GM12878 (cell line): ENCODE measurements at regions not wholly inside any gene's neighbourhood (a gene's known extent, or its start where the extent isn't known, plus 50 kb on each side); places are given as distances from the start of the nearest gene placed in this dataset.
A peak's percentile ranks its signal among the peaks of the same experiment; 100 is the strongest.

Source experiments
- ASH2L ChIP-seq: fragments of 300-600, 200-600 bp; sonication (generic); IDR thresholded peaks from 2 replicates; pipeline ENCODE4 v1.6.1; 2017; ENCODE audit warnings: low read depth, mild to moderate bottlenecking, borderline replicate concordance
- BCL11A ChIP-seq: IDR thresholded peaks from 2 replicates; pipeline ENCODE4 v1.6.1; 2011; ENCODE audit warnings: low read depth, low read length
- BCL3 ChIP-seq: IDR thresholded peaks from 2 replicates; pipeline ENCODE4 v1.6.1; 2011; ENCODE audit warnings: borderline replicate concordance, low read depth, mild to moderate bottlenecking, moderate library complexity, low read length; ENCODE audit not compliant: insufficient read depth, poor library complexity, severe bottlenecking
- CHD1 ChIP-seq: IDR thresholded peaks from 2 replicates; pipeline ENCODE4 v1.6.1; 2012; ENCODE audit warnings: low read depth, low read length, improper control_type of control experiment
- CHD4 ChIP-seq: fragments of 200-600 bp; sonication (generic); IDR thresholded peaks from 2 replicates; pipeline ENCODE4 v1.6.1; 2016; ENCODE audit warnings: mild to moderate bottlenecking
- DPF2 ChIP-seq: fragments of 450-650 bp; IDR thresholded peaks from 2 replicates; pipeline ENCODE4 v1.6.1; 2017; ENCODE audit warnings: mild to moderate bottlenecking
- E2F4 ChIP-seq: IDR thresholded peaks from 2 replicates; pipeline ENCODE4 v1.6.1; 2012; ENCODE audit warnings: low read depth, low read length, improper control_type of control experiment
- E2F8 ChIP-seq: fragments of 450-650 bp; IDR thresholded peaks from 2 replicates; pipeline ENCODE4 v1.6.1; 2018; ENCODE audit warnings: mild to moderate bottlenecking, low read depth, moderate library complexity; ENCODE audit not compliant: partially characterized antibody
- ELK1 ChIP-seq: IDR thresholded peaks from 2 replicates; pipeline ENCODE4 v1.6.1; 2012; ENCODE audit warnings: low read depth, low read length, improper control_type of control experiment
- ESRRA ChIP-seq: IDR thresholded peaks from 2 replicates; pipeline ENCODE4 v1.6.1; 2012; ENCODE audit warnings: mild to moderate bottlenecking, low read length, improper control_type of control experiment
- GATAD2B ChIP-seq: fragments of 450-650 bp; conservative IDR thresholded peaks from 2 replicates; pipeline ENCODE4 v1.6.1; 2017; ENCODE audit warnings: low read depth, mild to moderate bottlenecking, moderate library complexity
- JUNB ChIP-seq: IDR thresholded peaks from 2 replicates; pipeline ENCODE4 v1.6.1; 2016; ENCODE audit warnings: antibody characterized with exemption, mild to moderate bottlenecking
- NFYA ChIP-seq: IDR thresholded peaks from 2 replicates; pipeline ENCODE4 v1.6.1; 2011; ENCODE audit warnings: low read depth, mild to moderate bottlenecking, low read length, improper control_type of control experiment, borderline replicate concordance
- PAX5 ChIP-seq: IDR thresholded peaks from 2 replicates; pipeline ENCODE4 v1.6.1; 2011; ENCODE audit warnings: low read depth, low read length, borderline replicate concordance
- POLR2AphosphoS5 ChIP-seq: IDR thresholded peaks from 2 replicates; pipeline ENCODE4 v1.6.1; 2011; ENCODE audit warnings: mild to moderate bottlenecking, low read length, inconsistent platforms
- POU2F2 ChIP-seq: IDR thresholded peaks from 3 replicates; pipeline ENCODE4 v1.6.1; 2011; ENCODE audit warnings: low read depth, mild to moderate bottlenecking, low read length, borderline replicate concordance
- REST ChIP-seq: IDR thresholded peaks from 2 replicates; pipeline ENCODE4 v1.6.1; 2012; ENCODE audit warnings: mild to moderate bottlenecking, low read depth, low read length
- SIN3A ChIP-seq: IDR thresholded peaks from 2 replicates; pipeline ENCODE4 v1.6.1; 2012; ENCODE audit warnings: low read depth, low read length, improper control_type of control experiment
- SP1 ChIP-seq: IDR thresholded peaks from one replicate; pipeline ENCODE4 v1.6.1; 2011; ENCODE audit warnings: low read depth, low read length
- SREBF2 ChIP-seq: IDR thresholded peaks from 2 replicates; pipeline ENCODE4 v1.6.1; 2012; ENCODE audit warnings: mild to moderate bottlenecking, low read length
- ZBED1 ChIP-seq: IDR thresholded peaks from 2 replicates; pipeline ENCODE4 v1.6.1; 2016; ENCODE audit warnings: borderline replicate concordance
- ZNF217 ChIP-seq: fragments of 450-650 bp; IDR thresholded peaks from 2 replicates; pipeline ENCODE4 v1.6.1; 2017; ENCODE audit warnings: antibody characterized with exemption, mild to moderate bottlenecking

- TF ChIP-seq E2F4 (no peak), PAX5 (peak; percentile 92), SP1 (peak; percentile 85), ESRRA (no peak; the same call in 1 of the 2 replicates), BCL11A (peak; percentile 75; the same call in 1 of the 2 replicates), JUNB (peak; percentile 14; the same call in 1 of the 2 replicates), REST (peak; percentile 70), SREBF2 (no peak), DPF2 (peak; percentile 62; the same call in 1 of the 2 replicates), ZBED1 (peak; percentile 99), SIN3A (peak; percentile 92), NFYA (no peak), ASH2L (no peak), POLR2AphosphoS5 (peak; percentile 93), POU2F2 (peak; percentile 99), ZNF217 (no peak), GATAD2B (peak; percentile 76), CHD1 (peak; percentile 92), E2F8 (no peak), CHD4 (no peak), BCL3 (peak; percentile 78), ELK1 (peak; percentile 79; the same call in 1 of the 2 replicates)
These were observed 69.0 kb downstream of the HFE start (continued) for GRCh38 chr6:26156105-26156849.
